Superior temporal gyrus (tissue), 1 donor: ENCODE measurements at regions not wholly inside any gene's neighbourhood (a gene's known extent, or its start where the extent isn't known, plus 50 kb on each side); places are given as distances from the start of the nearest gene placed in this dataset.
"Not testable (repeated sequence)": the region's sequence is repeated elsewhere in the genome, so short reads cannot be mapped to it uniquely, and the experiment has no call there.

Experiments
- DNase-seq: peaks from one replicate; pipeline ENCODE4 v3.0.0-alpha.2; 2016; ENCODE audit errors: extremely low spot score

DNA sequence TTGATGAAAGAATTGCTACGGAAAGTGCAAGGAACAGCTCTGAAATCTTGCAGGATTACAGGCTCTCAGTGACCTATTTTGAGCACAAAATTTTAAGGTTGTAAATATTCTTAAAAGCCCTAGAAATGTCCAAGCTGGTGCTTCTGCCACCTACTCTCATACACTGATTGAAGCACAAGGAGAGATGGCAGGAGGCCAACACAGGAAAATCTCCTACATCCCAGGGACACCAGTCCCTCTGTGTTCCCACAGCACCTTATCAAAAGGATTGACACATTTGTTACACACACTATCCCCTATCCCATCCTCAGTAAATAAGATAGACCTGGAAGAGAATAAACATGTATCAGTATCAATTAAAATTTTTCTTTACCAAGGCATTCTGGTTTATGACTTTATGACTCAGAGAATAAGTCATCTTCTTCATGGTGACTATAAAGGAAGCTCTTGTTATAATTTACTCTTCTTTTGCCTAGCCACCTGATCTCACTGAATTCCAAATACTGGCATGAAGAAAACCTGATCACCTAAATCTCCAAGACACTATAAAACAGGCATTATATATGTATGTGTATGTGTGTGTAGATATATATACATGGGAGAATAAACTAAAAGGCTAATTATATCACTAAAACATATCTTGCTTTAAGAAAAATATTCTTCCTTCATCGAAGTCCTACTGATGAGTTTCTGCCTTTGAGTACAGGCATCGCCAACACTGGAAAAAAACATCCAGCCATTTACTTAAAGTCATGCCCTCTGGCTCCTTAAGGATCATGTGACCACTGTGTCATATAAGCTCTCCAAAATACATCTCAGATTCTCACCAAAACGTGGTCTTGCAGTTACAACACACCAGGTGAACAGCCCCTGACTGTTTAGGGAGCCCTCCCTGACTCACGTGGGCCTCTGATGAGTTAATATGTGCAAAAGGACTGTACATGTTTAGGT, 208.1 kb upstream of the NR2F2 start:
- DNase-seq, result peak; percentile 11

DNA sequence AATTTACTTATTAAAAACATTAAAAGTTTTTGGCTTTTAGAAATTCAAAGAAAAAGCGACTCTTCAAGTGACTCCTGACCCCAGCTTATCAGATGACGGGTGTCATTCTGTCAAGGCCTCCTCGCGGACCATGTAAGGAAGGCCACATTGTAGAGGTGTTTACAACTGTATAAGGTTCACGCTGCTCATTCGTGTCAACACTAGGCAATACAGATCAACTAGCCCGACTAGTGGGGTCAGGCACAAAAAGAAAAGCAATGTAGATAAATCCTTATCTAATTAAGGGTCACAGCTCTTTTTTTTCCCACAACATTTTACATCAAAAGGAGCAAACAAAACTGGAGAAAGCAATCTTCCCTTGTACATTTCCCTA, 207.5 kb upstream of the NR2F2 start:
- no peak for DNase-seq

- no peak for DNase-seq
These were observed 206.8 kb upstream of the NR2F2 start for GRCh38 chr15:96123630-96124187.

DNA sequence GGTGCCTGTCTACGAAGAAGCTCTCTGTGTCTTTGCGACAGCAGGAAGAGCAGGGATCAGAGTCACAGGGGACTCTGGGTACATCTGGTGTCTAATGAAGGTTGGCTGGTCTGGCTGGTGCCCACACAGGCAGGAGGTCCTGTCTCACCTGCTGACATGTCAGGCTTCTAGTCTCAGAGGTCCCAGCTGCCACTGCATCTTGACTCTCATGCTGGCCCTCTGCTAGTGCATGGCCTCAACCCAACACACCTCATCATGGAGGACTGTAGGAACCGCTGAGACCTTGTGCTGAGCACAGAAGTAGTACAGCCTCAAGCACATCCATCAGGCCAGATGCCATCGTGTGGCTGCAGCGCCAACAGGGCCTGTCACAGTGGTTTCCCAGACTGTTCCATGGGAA, 206.1 kb upstream of the NR2F2 start:
- no peak for DNase-seq

DNA sequence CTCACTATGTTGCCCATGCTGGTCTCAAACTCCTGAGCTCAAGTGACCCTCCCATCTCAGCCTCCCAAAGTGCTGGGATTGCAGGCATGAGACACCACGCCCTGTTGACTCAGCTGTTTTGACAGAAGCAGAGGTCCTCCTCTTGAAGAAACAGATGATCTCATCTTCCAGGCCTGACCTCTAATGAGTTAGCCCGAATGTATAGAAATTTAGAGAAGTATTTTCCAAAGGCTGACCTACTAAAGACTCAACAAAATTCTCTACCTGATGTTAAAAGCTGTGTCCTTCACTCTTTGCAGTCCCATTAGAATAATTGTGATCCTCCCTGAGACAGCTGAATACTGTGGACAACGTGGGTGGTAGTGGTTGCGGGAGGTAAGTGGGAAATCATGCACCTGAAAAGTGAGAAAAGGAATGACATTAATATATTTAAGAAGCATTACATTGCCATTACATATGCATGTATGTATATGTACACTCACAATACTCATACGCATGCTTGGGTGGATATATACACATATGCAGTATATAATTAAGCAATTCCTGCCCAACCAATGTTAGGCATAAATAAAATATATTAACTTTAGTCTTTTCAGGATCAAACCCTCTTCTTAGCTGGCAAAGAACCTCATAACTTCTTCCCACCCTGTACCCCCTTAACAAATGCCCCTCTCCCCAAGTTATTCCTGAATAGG, 204.6 kb upstream of the NR2F2 start:
- no peak for DNase-seq

GRCh38 chr15:96126859-96127258, 203.6 kb upstream of the NR2F2 start:
- DNase-seq, result no peak

DNA sequence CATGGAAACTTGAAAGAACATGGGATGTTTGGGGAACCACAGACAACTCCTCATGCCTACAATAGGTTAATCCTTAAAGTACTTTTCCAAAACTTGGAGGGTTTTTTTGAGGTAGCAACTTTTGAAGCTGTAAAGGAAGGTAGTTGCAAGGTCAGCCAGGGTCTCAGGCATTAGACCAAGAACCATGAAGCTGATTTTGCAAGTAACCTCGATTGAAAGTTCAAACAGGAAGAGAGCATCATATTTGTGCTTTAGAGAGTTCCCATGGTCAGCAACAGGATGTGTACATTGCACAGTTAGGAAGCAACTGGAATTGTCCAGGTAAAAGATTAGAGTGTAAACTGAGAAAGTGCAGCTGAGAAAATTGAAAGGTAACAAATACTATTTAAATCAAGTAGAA, 199.8 kb upstream of the NR2F2 start:
- DNase-seq, result no peak

- DNase-seq, result no peak
These were observed 198.4 kb upstream of the NR2F2 start for GRCh38 chr15:96132126-96132525.

DNA sequence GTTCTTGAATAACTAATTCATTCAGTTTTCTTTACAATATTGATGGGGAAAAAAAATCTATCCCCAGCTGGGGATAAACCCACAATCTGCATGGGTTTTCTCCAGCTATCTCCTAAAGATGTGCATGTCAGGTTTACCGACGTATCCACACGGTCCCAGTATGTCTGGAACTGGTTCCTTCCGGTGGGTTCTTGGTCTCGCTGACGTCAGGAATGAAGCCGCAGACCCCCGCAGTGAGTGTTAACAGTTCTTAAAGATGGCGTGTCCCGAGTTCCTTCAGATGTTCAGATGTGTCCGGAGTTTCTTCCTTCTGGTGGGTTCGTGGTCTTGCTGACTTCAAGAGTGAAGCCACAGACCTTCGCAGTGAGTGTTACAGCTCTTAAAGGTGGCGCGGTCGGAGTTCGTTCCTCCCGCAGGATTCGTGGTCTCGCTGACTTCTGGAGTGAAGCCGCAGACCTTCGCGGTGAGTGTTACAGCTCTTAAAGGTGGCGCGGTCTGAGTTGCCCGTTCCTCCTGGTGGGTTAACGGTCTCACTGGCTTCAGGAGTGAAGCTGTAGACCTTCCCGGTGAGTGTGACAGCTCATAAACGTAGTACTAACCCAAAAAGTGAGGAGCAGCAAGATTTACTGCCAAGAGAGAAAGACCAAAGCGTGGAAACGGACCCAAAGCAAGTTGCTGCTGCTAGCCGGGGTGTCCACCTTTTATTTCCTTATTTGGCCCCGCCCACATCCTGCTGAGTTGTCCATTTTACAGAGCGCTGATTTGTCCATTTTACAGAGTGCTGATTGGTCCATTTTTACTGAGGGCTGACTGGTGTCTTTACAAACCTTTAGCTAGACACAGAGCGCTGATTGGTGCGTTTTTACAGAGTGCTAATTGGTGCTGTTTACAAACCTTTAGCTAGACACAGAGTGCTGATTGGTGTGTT, 195.1 kb upstream of the NR2F2 start:
- no peak for DNase-seq

GRCh38 chr15:96138985-96139384, 191.5 kb upstream of the NR2F2 start:
- DNase-seq, result no peak

GRCh38 chr15:96142498-96142897, 188.0 kb upstream of the NR2F2 start:
- no peak for DNase-seq

GRCh38 chr15:96144734-96145133, 185.8 kb upstream of the NR2F2 start:
- no peak for DNase-seq

- no peak for DNase-seq
These were observed 183.8 kb upstream of the NR2F2 start for GRCh38 chr15:96146726-96147125.

- no peak for DNase-seq
These were observed 183.2 kb upstream of the NR2F2 start for GRCh38 chr15:96147267-96147666.

DNA sequence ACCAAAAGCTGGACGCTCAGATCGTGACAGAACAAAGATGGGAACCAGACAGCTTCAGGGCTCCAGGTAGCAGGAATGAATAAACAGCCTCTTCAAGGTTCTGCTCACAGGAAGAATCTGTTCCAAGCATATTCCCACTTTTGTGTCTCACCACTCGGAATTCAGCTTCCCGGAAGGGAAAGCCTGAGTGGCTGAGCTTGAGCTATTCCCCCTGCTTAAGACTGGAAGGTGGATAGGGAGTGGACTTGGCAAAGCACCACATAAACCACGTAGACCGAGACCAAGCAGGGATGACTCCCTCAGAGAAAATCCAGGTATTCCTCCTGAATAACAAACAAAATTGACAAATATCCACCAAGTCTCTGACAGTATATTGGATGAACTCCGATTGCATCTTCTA, 180.2 kb upstream of the NR2F2 start:
- DNase-seq, result no peak

DNA sequence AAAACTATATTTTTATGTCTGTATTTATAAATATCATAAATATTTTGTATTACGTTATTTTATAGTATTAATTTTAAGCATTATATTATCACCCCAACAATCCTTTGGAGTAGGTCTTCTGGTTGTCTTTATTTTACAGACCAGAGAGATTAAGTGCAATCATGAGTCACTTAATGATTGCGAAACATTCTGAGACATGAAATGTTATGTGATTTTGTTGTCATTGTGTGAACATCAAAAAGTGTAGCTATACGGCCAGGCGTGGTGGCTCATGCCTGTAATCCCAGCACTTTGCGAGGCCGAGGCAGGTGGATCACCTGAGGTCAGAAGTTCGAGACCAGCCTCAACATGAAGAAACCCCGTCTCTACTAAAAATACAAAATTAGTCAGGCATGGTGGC, 178.8 kb upstream of the NR2F2 start:
- DNase-seq, result not testable (repeated sequence)

GRCh38 chr15:96153929-96154328, 176.6 kb upstream of the NR2F2 start:
- DNase-seq, result no peak

GRCh38 chr15:96158938-96159337, 171.6 kb upstream of the NR2F2 start:
- no peak for DNase-seq

DNA sequence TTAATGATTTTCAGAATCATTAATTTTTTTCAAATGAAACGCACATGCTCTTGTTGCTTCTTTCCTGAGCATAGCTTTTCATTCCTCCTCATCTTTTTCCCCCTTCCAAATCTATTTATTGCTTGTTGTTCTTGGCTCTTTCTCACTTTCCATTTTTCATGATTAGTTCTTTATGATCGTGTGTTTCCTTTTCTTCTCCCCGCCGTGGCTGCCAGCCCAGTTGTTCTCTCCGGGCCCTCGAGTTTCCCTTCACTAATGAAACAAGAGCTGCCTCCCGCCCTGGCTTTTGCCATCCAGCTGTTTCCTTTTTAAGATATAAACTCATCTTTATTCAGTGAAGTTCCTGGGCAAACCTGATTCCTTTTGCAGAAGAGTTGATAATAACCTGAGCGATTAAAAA, 170.2 kb upstream of the NR2F2 start:
- DNase-seq, result no peak

DNA sequence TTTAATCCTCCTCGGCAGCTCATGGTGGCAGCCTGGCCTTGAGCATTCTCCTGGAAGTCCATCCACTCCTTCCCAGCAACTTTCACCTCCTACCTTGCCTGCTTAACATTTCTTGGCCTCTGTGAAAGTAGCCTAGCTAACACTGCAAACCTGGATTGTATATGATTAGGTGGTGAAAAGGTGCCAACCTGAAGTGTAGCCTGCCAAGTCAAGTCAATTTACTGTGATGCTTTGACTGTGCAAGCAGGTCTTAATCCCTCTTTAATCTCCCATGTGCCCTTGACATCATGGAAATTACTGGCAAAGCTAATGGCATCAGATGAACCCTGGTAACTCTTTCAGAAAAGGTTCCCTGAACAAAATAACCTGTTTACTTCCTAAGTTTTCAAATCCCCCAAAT, 169.7 kb upstream of the NR2F2 start:
- no peak for DNase-seq

GRCh38 chr15:96162322-96162721, 168.2 kb upstream of the NR2F2 start:
- DNase-seq, result no peak

DNA sequence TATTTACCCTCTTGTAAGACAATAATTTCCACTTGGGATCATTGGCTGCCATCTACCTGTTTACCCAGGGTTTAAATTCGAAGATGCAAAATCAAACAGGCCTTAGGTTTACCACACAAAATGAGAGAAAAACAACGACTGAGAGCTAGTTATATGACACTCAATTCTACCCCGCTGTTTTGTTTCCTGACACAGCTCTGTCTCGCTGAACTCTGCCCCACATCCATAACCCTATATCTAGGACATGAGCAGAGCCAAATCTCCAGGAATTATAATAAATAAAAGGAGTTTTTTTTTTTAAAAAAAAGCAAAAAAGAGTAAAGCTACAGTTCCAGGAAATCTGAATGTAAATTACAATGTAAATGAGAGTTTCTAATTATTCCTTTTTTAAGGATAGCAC, 165.4 kb upstream of the NR2F2 start:
- no peak for DNase-seq
